Brain microvascular endothelial cell (primary cell): ENCODE measurements at regions not wholly inside any gene's neighbourhood (a gene's known extent, or its start where the extent isn't known, plus 50 kb on each side); places are given as distances from the start of the nearest gene placed in this dataset.

Source experiments
- DNase-seq: peaks from one replicate; pipeline ENCODE4 v3.0.0-alpha.2; 2020
- H3K27ac ChIP-seq: fragments of 250-450 bp; sonication (Bioruptor Pico); 2 replicates; pipeline ENCODE4 v1.5.1; 2020; ENCODE audit warnings: mild to moderate bottlenecking, moderate library complexity
- H3K27me3 ChIP-seq: fragments of 250-450 bp; sonication (Bioruptor Pico); replicated peaks from 2 replicates; pipeline ENCODE4 v1.5.1; 2020; ENCODE audit warnings: mild to moderate bottlenecking
- H3K36me3 ChIP-seq: fragments of 250-450 bp; sonication (Bioruptor Pico); replicated peaks from 2 replicates; pipeline ENCODE4 v1.5.1; 2020; ENCODE audit warnings: mild to moderate bottlenecking
- H3K4me3 ChIP-seq: 2 replicates; pipeline ENCODE4 v1.5.1; 2011; ENCODE audit warnings: low read depth, mild to moderate bottlenecking, control low read depth, low read length, moderate library complexity
- CTCF ChIP-seq: IDR thresholded peaks from 2 replicates; pipeline ENCODE4 v1.5.1; 2011; ENCODE audit warnings: low read depth, mild to moderate bottlenecking, moderate library complexity, low read length, control low read depth, inconsistent platforms; ENCODE audit errors: missing control alignments
- in situ Hi-C: cut with HindIII; loops from 2 replicates; pipeline ENCODE4 v1.10.0; 2017; ENCODE audit warnings: low sequenced_read_pairs, low pct_ligation_motif_present

- H3K4me3 ChIP-seq: no peak overlapping the region
- H3K27ac ChIP-seq: no peak overlapping the region
- in situ Hi-C loops: no loop called here
- H3K27me3 ChIP-seq: no peaks in the 10 kb centered on the region
- DNase-seq: no peak
- H3K36me3 ChIP-seq: no peaks in the 10 kb centered on the region
- no peak for TF ChIP-seq CTCF
Observed at GRCh38 chr1:96475903-96476302, 245.7 kb upstream of the PTBP2 start.

- DNase-seq: no peak
- TF ChIP-seq CTCF: no peak
- Histone ChIP-seq H3K36me3 (no peaks in the 10 kb centered on the region), H3K27me3 (no peaks in the 10 kb centered on the region), H3K4me3 (no peak overlapping the region), H3K27ac (no peak overlapping the region)
- in situ Hi-C loops: no loop called here
Observed at GRCh38 chr1:96478228-96478627, 243.4 kb upstream of the PTBP2 start.

GRCh38 chr1:96481409-96481808 is 240.2 kb upstream of the PTBP2 start:
- no peak for TF ChIP-seq CTCF
- in situ Hi-C loops: no loop called here
- no peak for DNase-seq
- H3K36me3 ChIP-seq: no peaks in the 10 kb centered on the region
- H3K27ac ChIP-seq: no peak overlapping the region
- no peaks in the 10 kb centered on the region for H3K27me3 ChIP-seq
- H3K4me3 ChIP-seq: no peak overlapping the region

GRCh38 chr1:96482616-96483015 is 239.0 kb upstream of the PTBP2 start:
- in situ Hi-C loops: no loop called here
- Histone ChIP-seq H3K27ac (no peak overlapping the region), H3K27me3 (no peaks in the 10 kb centered on the region), H3K36me3 (no peaks in the 10 kb centered on the region), H3K4me3 (no peak overlapping the region)
- TF ChIP-seq CTCF: no peak
- no peak for DNase-seq

- in situ Hi-C loops: no loop called here
- TF ChIP-seq CTCF: no peak
- no peaks in the 10 kb centered on the region for H3K36me3 ChIP-seq
- no peak overlapping the region for H3K27ac ChIP-seq
- no peaks in the 10 kb centered on the region for H3K27me3 ChIP-seq
- H3K4me3 ChIP-seq: no peak overlapping the region
- DNase-seq: no peak
Observed at GRCh38 chr1:96487394-96487793, 234.2 kb upstream of the PTBP2 start.

- no peak for DNase-seq
- Histone ChIP-seq H3K36me3 (no peaks in the 10 kb centered on the region), H3K4me3 (no peak overlapping the region), H3K27me3 (no peaks in the 10 kb centered on the region), H3K27ac (no peak overlapping the region)
- no peak for TF ChIP-seq CTCF
- in situ Hi-C loops: no loop called here
Observed at GRCh38 chr1:96487971-96488370, 233.6 kb upstream of the PTBP2 start.
